Fibroblast of skin of left quadriceps (primary cell): ENCODE measurements at regions not wholly inside any gene's neighbourhood (a gene's known extent, or its start where the extent isn't known, plus 50 kb on each side); places are given as distances from the start of the nearest gene placed in this dataset.
"Not testable (repeated sequence)": the region's sequence is repeated elsewhere in the genome, so short reads cannot be mapped to it uniquely, and the experiment has no call there.

Source experiments
- DNase-seq, 2 experiments: peaks; one replicate each; pipeline ENCODE4 v3.0.0-alpha.2; 2013; ENCODE audit warnings: low read depth in 2 of 2

DNA sequence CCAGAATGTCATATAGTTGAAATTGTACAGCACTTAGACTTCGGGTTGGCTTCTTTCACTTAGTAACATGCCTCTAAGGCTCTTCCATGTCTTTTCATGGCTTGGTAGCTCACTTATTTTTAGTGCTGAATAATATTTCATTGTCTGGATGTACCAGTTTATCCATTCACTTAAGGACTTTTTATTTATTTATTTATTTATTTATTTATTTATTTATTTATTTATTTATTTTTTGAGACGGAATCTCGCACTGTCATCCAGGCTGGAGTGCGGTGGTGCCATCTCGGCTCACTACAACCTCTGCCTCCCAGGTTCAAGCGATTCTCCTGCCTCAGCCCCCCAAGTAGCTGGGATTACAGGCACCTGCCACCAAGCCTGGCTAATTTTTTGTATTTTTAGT is 132.9 kb upstream of the ELAC2 start:
- not testable (repeated sequence) for DNase-seq

GRCh38 chr17:13143001-13143400 is 125.2 kb upstream of the ELAC2 start:
- no peak for DNase-seq

DNA sequence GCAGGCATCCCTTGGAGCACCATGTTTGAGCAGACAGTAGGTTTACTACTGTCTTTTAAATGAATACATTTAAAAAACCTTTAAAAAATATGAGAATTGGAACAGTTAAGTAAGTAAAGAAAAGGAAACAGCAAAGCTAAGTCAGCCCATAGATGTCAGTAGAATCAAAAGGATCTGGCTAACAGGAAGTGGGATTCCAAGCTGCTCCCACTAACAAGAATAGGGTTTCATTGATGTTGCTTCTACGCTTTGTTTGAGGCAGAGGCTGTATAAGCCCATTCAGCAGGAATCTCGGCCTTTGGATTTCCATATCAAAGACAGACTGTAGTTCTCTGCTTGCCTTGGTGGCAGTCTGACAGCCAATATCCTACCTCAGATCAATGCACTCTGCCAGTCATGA is 122.9 kb upstream of the ELAC2 start:
- peak; percentile 22 to 40 for DNase-seq

- no peak for DNase-seq
Measured at GRCh38 chr17:13135506-13135905, 117.7 kb upstream of the ELAC2 start.

- DNase-seq, result peak in 1 of 2 experiments; percentile 6
Measured at GRCh38 chr17:13134076-13134475, 116.2 kb upstream of the ELAC2 start.

DNA sequence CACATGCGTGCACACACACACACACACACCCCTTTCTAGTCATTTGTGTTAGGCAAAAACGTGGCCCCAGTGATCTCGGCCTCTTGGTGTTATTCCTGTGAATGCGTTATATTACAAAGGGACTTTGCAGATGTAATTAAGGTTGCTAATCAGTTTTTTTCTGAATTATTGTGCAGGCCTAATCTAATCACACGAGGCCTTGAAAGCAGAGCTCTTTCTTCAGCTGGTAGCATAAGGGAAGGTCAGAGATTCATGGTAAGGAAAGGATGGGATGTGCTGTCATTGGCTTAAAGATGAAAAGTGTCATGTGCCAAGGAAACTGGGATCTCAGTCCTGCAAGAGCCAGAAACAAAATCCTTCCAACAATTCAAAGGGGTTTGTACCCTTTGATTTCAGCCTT is 113.4 kb upstream of the ELAC2 start:
- DNase-seq, result no peak

- no peak for DNase-seq
Measured at GRCh38 chr17:13129356-13129755, 111.5 kb upstream of the ELAC2 start.

- DNase-seq, result no peak
Measured at GRCh38 chr17:13128676-13129075, 110.8 kb upstream of the ELAC2 start.

GRCh38 chr17:13127921-13128602 is 110.2 kb upstream of the ELAC2 start:
- DNase-seq, result no peak

DNA sequence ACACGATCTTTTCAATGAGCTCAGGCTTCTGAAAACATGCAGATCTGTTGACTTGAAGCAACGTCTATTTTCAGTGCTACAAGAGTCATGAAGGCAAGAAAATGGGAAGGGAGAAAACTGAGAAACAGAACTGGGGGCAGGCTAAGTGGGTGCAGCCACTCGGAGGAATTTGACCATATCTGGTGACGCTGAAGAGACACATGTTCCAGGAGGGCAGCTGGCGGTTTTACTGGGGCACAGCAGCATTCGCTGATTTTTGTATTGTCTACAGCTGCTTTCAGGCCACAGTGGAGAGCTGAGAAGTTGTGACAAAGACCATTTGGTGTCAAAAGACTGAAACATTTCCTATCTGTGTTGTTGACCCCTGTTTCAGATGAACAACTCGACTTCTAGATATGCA is 103.0 kb upstream of the ELAC2 start:
- DNase-seq, result no peak

DNA sequence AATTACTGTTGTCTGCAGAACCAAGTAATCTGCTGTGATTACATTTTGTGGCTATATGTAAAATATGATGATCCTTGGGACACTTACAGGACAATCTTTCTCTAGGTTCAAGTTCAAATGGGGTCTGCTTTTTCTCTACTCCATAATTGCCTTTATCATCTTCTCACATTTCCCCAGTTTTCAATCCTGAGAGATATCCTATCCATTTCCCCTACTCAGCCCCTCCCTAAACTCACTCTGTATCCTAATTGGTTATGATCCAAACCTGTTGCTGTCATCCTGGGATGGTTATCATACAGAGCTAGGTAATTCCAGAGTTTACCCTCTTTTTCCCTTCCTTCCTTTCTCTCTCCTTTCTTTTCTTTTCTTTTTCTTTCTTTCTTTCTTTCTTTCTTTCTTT is 100.5 kb upstream of the ELAC2 start:
- no peak for DNase-seq

DNA sequence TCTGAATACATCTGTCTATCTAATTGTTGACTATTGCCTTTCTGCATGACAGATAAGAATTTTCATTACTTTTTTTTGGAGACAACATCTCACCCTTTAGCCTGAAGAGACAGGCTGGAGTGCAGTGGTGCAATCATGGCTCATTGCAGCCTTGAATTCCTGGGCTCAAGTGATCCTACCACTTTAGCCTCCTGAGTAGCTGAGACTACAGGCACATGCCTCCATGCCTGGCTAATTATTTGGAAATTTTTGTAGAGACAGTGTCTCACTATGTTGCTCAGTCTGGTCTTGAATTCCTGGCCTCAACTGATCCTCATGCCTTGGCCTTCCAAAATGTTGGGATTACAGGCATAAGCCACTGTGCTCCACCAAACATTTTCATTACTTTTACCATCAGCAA is 99.8 kb upstream of the ELAC2 start:
- DNase-seq, result no peak

DNA sequence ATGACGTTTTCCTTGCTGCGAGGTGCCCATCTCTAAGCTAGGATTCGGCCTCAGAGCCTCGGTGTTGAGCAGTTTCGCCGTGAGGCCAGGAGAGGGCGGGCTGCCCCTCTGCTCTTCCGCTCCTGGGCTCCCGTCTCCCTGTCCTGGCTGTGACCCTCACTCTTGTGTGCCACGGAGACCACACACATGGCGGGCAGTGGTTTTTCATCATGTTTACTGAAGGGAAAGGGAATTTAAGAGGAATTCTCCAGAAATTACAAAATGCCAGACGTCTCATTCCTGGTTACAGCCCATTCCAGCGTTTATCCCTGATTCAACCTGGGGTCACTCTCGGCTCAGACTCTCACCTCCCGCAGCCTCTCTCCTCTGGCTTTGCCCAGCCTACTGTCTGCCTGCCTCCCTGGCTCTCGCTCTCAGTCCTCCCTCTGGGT is 96.8 kb upstream of the ELAC2 start:
- DNase-seq, result peak; percentile 88

DNA sequence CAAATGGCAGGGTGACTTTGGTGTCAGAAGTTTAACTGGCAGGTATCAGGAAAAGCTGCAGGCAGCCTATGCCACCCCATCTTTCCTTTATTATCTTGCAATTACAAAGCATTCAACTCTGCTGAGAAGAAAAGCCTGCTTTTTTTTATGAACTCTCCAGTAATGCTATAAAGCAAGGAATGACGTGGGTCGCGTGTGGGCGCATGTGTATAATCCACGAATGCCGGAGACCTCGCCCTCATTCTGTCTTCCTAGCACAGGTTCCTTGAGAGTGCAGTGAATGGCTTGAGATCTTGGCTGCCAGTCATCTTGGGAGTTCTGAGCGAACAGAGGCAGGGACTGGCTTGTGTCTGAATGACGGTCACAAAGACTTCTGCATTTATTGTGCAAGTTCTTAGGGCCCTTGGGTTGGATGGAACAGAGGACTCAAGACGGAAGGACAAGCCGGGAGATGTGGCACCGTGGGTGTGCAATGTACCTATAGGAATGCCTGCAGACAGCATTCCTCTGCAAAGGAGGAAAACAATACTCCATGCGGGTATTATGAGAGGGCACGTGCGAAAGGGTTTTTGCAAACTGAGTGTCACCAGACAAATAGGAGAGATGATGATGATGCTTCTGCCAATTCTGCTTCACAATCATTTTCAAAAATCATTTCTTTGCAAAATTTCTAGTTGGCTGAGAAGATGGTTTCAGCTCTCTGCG is 96.1 kb upstream of the ELAC2 start:
- no peak for DNase-seq

- DNase-seq, result no peak
Measured at GRCh38 chr17:13107676-13108235, 89.9 kb upstream of the ELAC2 start.

DNA sequence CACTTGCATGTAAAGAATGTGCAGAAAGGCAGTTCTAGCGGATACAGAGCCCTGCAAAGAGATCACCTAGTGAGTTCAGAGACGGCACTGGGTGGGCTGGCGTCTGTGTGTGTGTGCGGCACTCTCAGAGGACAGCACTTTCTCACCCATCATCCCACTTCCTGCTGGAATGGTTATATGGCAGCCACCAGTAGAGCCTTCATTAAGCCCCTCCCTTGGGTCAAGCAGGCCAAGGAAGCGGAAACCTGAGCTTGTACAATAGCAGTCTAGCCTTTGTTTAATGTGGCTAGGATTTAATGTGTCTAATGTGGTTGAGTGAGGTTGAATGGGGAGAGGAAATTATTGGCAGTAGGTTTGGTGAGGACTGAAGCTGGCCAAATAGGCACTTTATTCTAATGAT is 88.3 kb upstream of the ELAC2 start:
- DNase-seq, result no peak

GRCh38 chr17:13104576-13104975 is 86.7 kb upstream of the ELAC2 start:
- DNase-seq, result no peak

DNA sequence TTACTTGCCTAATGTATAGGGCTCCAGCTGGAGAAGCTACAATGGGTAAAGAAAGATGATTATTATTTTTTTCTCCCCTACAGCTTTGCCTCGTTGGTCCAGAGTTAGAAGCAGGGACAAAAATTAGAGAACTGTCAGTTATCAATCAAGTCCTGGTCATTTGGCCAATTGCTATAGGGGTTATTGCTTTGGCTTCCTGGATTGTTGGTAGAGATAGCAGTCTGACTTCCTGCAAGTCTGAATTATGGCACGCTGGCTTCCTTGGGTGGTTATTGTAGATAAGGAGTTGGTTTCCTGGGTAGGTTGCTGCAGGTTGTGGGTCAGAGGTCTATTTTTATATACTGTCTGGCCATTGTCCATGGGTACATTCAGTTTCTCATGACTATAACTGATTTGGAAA is 84.7 kb upstream of the ELAC2 start:
- DNase-seq, result no peak

- DNase-seq, result no peak
Measured at GRCh38 chr17:13099926-13100325, 82.1 kb upstream of the ELAC2 start.

DNA sequence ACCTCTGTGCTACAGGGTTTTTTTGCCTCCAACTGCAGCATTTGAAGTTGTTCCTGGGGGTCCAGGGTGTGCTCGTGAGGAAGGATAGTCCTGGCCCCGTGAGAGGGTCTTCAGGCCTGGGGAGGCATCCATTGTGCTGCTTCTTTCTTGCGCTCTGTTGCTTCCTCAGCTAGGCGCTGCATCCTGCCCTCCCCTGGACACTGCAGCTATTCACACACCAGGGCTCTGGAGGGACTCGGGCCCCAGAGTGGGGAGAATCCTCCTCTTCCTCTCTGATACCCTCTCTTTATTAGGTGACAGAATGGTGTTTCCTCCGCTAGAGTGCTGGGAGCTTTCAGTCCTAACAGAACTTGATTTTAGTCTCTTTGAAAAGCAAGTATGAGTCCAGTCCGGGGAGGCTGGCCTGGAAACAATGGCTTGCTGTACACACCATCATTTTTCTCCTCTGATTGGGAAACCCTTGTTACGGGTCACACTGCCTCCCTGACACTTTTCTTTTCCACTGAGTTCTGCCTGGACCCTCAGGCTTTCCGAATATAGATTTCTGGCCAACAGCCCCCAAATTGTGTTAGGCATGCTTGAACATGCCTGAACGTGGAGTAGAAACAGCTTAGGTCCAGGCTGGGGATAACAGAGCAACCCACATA is 81.4 kb upstream of the ELAC2 start:
- DNase-seq, result no peak

GRCh38 chr17:13096291-13096690 is 78.5 kb upstream of the ELAC2 start:
- no peak for DNase-seq

DNA sequence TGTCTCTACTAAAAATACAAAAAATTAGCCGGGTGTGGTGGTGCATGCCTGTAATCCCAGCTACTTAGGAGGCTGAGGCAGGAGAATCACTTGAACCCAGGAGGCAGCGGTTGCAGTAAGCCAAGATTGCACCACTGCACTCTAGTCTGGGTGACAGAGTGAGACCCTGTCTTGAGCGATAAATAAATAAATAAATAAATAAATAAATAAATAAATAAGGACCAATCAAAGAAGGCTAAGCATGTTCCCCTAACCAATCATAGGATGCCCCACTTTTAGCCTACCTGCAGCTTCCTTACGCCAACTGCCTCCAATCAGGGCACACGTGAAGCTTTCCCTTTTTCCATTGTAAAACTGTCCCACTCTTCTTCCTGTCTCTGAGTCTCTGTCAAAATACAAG is 74.2 kb upstream of the ELAC2 start:
- DNase-seq, result not testable (repeated sequence)

DNA sequence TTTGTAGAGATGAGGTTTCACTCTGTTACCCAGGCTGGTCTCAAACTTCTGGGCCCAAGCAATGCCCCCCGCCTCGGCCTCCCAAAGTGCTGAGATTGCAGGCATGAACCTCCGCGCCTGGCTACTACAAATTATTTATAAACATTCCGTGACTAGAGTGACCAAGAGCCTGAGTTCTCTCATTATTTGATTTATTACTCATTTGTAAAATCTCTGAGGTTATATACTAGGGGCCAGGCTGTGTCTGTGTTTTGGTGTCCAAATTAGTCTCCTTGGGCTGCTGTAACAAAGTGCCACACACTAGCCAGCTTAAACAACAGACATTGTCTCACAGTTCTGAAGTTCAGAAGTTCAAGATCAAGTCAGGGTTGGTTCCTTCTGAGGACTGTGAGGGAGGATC is 70.8 kb upstream of the ELAC2 start:
- no peak for DNase-seq
